ENCODE measurements at regions not wholly inside any gene's neighbourhood (a gene's known extent, or its start where the extent isn't known, plus 50 kb on each side); places are given as distances from the start of the nearest gene placed in this dataset.

DNA sequence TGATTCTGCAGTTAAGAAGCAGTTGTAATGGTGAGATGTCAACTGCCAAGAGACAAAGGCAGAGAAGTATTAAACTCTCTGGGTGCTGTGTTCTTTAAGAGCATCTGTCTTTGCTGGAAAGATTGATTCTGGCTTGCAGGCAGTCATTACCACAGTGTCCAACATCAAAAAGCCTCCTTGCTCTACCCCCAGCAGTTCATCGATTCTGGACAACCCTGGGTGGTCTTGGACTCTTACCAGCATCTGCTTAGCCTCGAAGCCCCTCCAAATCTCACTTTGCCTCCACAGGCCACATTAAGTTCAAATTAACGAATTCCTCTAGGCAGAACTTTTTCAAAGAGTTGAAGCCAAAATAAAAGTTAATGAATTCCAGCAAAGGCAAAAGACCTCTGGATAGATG, 1061.4 kb downstream of the TSN start:
- no peaks in the 10 kb centered on the region for H3K36me3 ChIP-seq (replicated peaks; ENCODE audit: low read depth, low read length)
- H4K20me1 ChIP-seq (ENCODE audit: insufficient read depth, low read length), result no peaks in the 10 kb centered on the region
- H3K4me3 ChIP-seq (ENCODE audit: low read length), result no peak overlapping the region
- H3K27me3 ChIP-seq (ENCODE audit: low read depth, low read length), result no peaks in the 10 kb centered on the region
- H3K4me2 ChIP-seq (ENCODE audit: low read length), result no peak overlapping the region
- H2AFZ ChIP-seq (ENCODE audit: low read depth, low read length), result no peak overlapping the region
- no peak overlapping the region for H3K9ac ChIP-seq (ENCODE audit: low read length)
- H3K79me2 ChIP-seq (ENCODE audit: low read length), result no peaks in the 10 kb centered on the region
- TF ChIP-seq, protein P1, sequence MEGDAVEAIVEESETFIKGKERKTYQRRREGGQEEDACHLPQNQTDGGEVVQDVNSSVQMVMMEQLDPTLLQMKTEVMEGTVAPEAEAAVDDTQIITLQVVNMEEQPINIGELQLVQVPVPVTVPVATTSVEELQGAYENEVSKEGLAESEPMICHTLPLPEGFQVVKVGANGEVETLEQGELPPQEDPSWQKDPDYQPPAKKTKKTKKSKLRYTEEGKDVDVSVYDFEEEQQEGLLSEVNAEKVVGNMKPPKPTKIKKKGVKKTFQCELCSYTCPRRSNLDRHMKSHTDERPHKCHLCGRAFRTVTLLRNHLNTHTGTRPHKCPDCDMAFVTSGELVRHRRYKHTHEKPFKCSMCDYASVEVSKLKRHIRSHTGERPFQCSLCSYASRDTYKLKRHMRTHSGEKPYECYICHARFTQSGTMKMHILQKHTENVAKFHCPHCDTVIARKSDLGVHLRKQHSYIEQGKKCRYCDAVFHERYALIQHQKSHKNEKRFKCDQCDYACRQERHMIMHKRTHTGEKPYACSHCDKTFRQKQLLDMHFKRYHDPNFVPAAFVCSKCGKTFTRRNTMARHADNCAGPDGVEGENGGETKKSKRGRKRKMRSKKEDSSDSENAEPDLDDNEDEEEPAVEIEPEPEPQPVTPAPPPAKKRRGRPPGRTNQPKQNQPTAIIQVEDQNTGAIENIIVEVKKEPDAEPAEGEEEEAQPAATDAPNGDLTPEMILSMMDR (IDR thresholded peaks at IDR 0.05; ENCODE audit: low read depth, low read length), result no peak
- no peak for TF ChIP-seq EZH2phosphoT487 (IDR thresholded peaks at IDR 0.05; ENCODE audit: low read depth)
- H3K9me3 ChIP-seq (ENCODE audit: insufficient read depth, low read length), result no peaks in the 10 kb centered on the region
- no peak overlapping the region for H3K27ac ChIP-seq (ENCODE audit: low read length)
- H3K4me1 ChIP-seq (ENCODE audit: low read length), result no peaks in the 10 kb centered on the region

- Histone ChIP-seq H4K20me1 (ENCODE audit: insufficient read depth, low read length) (no peaks in the 10 kb centered on the region), H3K4me1 (ENCODE audit: low read length) (no peaks in the 10 kb centered on the region), H2AFZ (ENCODE audit: low read depth, low read length) (no peak overlapping the region), H3K4me2 (ENCODE audit: low read length) (no peak overlapping the region), H3K27me3 (ENCODE audit: low read depth, low read length) (no peaks in the 10 kb centered on the region), H3K9me3 (ENCODE audit: insufficient read depth, low read length) (no peaks in the 10 kb centered on the region), H3K79me2 (ENCODE audit: low read length) (no peaks in the 10 kb centered on the region), H3K27ac (ENCODE audit: low read length) (no peak overlapping the region), H3K36me3 (replicated peaks; ENCODE audit: low read depth, low read length) (no peaks in the 10 kb centered on the region), H3K9ac (ENCODE audit: low read length) (no peak overlapping the region), H3K4me3 (ENCODE audit: low read length) (no peak overlapping the region)
- no peak for TF ChIP-seq EZH2phosphoT487 (IDR thresholded peaks at IDR 0.05; ENCODE audit: low read depth)
- TF ChIP-seq, protein P1 (IDR thresholded peaks at IDR 0.05; ENCODE audit: low read depth, low read length), result no peak
Observed at GRCh38 chr2:122822319-122822718, 1066.9 kb downstream of the TSN start.

GRCh38 chr2:122830157-122830556, 1074.7 kb downstream of the TSN start:
- Histone ChIP-seq H3K79me2 (ENCODE audit: low read length) (no peaks in the 10 kb centered on the region), H3K36me3 (replicated peaks; ENCODE audit: low read depth, low read length) (no peaks in the 10 kb centered on the region), H3K4me3 (ENCODE audit: low read length) (no peak overlapping the region), H3K9me3 (ENCODE audit: insufficient read depth, low read length) (no peaks in the 10 kb centered on the region), H3K4me2 (ENCODE audit: low read length) (no peak overlapping the region), H4K20me1 (ENCODE audit: insufficient read depth, low read length) (no peaks in the 10 kb centered on the region), H3K9ac (ENCODE audit: low read length) (no peak overlapping the region), H3K27ac (ENCODE audit: low read length) (no peak overlapping the region), H3K27me3 (ENCODE audit: low read depth, low read length) (no peaks in the 10 kb centered on the region), H3K4me1 (ENCODE audit: low read length) (peaks cover 6% of the 10 kb centered on the region; the same call in 1 of the 2 replicates), H2AFZ (ENCODE audit: low read depth, low read length) (no peak overlapping the region)
- TF ChIP-seq, protein P1 (IDR thresholded peaks at IDR 0.05; ENCODE audit: low read depth, low read length), result no peak
- TF ChIP-seq EZH2phosphoT487 (IDR thresholded peaks at IDR 0.05; ENCODE audit: low read depth), result no peak

DNA sequence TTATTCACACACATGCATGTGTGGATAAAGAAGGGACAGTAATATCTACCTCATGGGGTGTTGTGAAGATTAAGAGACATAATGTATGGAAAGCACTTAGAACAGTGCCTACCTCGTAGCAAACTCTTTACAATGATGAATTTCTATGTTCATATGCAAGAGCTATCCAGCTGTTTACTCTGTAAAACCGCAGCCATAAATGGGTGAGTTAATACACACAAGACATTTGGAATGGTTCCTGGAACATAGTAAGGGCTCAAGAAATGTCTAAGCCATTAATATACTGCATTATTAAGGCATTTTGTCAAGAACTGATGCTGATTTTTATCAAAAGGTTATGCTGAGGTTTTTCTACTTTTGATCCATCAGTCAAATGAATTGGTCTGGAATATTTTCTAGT, 1076.2 kb downstream of the TSN start:
- Histone ChIP-seq H2AFZ (ENCODE audit: low read depth, low read length) (no peak overlapping the region), H3K9me3 (ENCODE audit: insufficient read depth, low read length) (no peaks in the 10 kb centered on the region), H3K4me3 (ENCODE audit: low read length) (no peak overlapping the region), H3K4me2 (ENCODE audit: low read length) (no peak overlapping the region), H4K20me1 (ENCODE audit: insufficient read depth, low read length) (no peaks in the 10 kb centered on the region), H3K4me1 (ENCODE audit: low read length) (peaks cover 8% of the 10 kb centered on the region; the same call in 1 of the 2 replicates), H3K79me2 (ENCODE audit: low read length) (no peaks in the 10 kb centered on the region), H3K9ac (ENCODE audit: low read length) (no peak overlapping the region), H3K27ac (ENCODE audit: low read length) (no peak overlapping the region), H3K36me3 (replicated peaks; ENCODE audit: low read depth, low read length) (no peaks in the 10 kb centered on the region), H3K27me3 (ENCODE audit: low read depth, low read length) (no peaks in the 10 kb centered on the region)
- TF ChIP-seq EZH2phosphoT487 (IDR thresholded peaks at IDR 0.05; ENCODE audit: low read depth), result no peak
- TF ChIP-seq, protein P1 (IDR thresholded peaks at IDR 0.05; ENCODE audit: low read depth, low read length), result no peak

All from OCI-LY3 (cell line).